ENCODE measurements at regions not wholly inside any gene's neighbourhood (a gene's known extent, or its start where the extent isn't known, plus 50 kb on each side); places are given as distances from the start of the nearest gene placed in this dataset.

GRCh38 chr12:78764913-78765312, 99.7 kb upstream of the SYT1 start:
- TF ChIP-seq POLR2A (IDR thresholded peaks at IDR 0.05): no peak
- TF ChIP-seq, protein P1, sequence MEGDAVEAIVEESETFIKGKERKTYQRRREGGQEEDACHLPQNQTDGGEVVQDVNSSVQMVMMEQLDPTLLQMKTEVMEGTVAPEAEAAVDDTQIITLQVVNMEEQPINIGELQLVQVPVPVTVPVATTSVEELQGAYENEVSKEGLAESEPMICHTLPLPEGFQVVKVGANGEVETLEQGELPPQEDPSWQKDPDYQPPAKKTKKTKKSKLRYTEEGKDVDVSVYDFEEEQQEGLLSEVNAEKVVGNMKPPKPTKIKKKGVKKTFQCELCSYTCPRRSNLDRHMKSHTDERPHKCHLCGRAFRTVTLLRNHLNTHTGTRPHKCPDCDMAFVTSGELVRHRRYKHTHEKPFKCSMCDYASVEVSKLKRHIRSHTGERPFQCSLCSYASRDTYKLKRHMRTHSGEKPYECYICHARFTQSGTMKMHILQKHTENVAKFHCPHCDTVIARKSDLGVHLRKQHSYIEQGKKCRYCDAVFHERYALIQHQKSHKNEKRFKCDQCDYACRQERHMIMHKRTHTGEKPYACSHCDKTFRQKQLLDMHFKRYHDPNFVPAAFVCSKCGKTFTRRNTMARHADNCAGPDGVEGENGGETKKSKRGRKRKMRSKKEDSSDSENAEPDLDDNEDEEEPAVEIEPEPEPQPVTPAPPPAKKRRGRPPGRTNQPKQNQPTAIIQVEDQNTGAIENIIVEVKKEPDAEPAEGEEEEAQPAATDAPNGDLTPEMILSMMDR (IDR thresholded peaks at IDR 0.05): no peak
